A549 (cell line): ENCODE measurements at regions not wholly inside any gene's neighbourhood (a gene's known extent, or its start where the extent isn't known, plus 50 kb on each side); places are given as distances from the start of the nearest gene placed in this dataset.

Experiments used
- ATAC-seq, 2 experiments: fragments of 200-7000 bp in 1 of 2; fragments of >200 bp in 1 of 2; cut with Nextera tagmentation in 1 of 2; cut with Tn5 transposase in 1 of 2; 3 replicates each; pipeline versions ENCODE4 v1.8.0 to v1.9.1; 2018 to 2020; ENCODE audit warnings: mild to moderate bottlenecking in 1 of 2, moderate library complexity in 1 of 2
- CTCF ChIA-PET: fragments of 300-600 bp; sonication (Branson Sonifier 250); formaldehyde crosslinking; extraction: SDS; loops from one replicate; lab custom pipeline; 2021; ENCODE audit warnings: antibody characterized with exemption, inconsistent platforms; lab: Yijun Ruan, JAX
- POLR2A ChIA-PET: fragments of 350-600 bp; formaldehyde crosslinking; extraction: SDS; loops from one replicate; lab custom pipeline; 2021; ENCODE audit warnings: antibody characterized with exemption, inconsistent platforms; lab: Yijun Ruan, JAX
- DNase-seq, 2 experiments: peaks; one replicate each; pipeline versions ENCODE4 v3.0.0 to v3.0.0-alpha.2; 2011 to 2016; ENCODE audit warnings: low read depth in 1 of 2, low spot score in 1 of 2
- FAIRE-seq: peaks from 2 replicates; lab custom pipeline; 2011; peaks lifted over from hg19 to GRCh38; lab: Jason Lieb, UNC
- H3K27ac ChIP-seq, 2 experiments: fragments of >200 bp; sonication (Bioruptor Twin); formaldehyde crosslinking; 3 replicates each; pipeline ENCODE4 v1.5.1; 2016 to 2017
- H3K4me1 ChIP-seq: fragments of >200 bp; sonication (Bioruptor Twin); formaldehyde crosslinking; 3 replicates; pipeline ENCODE4 v1.6.1; 2016
- H3K4me2 ChIP-seq: fragments of >200 bp; sonication (Bioruptor Twin); formaldehyde crosslinking; 3 replicates; pipeline ENCODE4 v1.6.1; 2016
- H3K4me3 ChIP-seq: fragments of >200 bp; sonication (Bioruptor Twin); formaldehyde crosslinking; 3 replicates; pipeline ENCODE4 v1.5.1; 2016
- H3K9me3 ChIP-seq: fragments of >200 bp; sonication (Bioruptor Twin); formaldehyde crosslinking; 3 replicates; pipeline ENCODE4 v1.6.1; 2016
- CBX8 ChIP-seq: fragments of 200-600 bp; sonication (generic); IDR thresholded peaks from 2 replicates; pipeline ENCODE4 v1.6.1; 2016
- CEBPB ChIP-seq, 2 experiments: fragments of >200 bp in 1 of 2; sonication (Bioruptor Twin) in 1 of 2; formaldehyde crosslinking in 1 of 2; IDR thresholded peaks; 2 replicates each; pipeline ENCODE4 v1.6.1; 2012 to 2016
- EHMT2 ChIP-seq: fragments of 200-600 bp; sonication (generic); IDR thresholded peaks from 2 replicates; pipeline ENCODE4 v1.6.1; 2016; ENCODE audit warnings: antibody characterized with exemption, low read depth, mild to moderate bottlenecking, moderate library complexity
- FOSL2 ChIP-seq, 2 experiments: fragments of 450-650 bp in 1 of 2; fragments of >200 bp in 1 of 2; sonication (Bioruptor Twin) in 1 of 2; formaldehyde crosslinking; IDR thresholded peaks; 2 replicates each; pipeline versions ENCODE4 v1.5.0 to v1.6.1; 2016 to 2020; ENCODE audit warnings: mild to moderate bottlenecking in 1 of 2, moderate library complexity in 1 of 2
- FOXS1 ChIP-seq: fragments of 250-450 bp; sonication (Bioruptor Pico); IDR thresholded peaks from 2 replicates; pipeline ENCODE4 v1.5.0; 2020; ENCODE audit warnings: mild to moderate bottlenecking, moderate library complexity
- HOXB5 ChIP-seq: fragments of 250-450 bp; sonication (Bioruptor Pico); IDR thresholded peaks from 2 replicates; pipeline ENCODE4 v1.5.0; 2020; ENCODE audit warnings: mild to moderate bottlenecking, moderate library complexity
- MAZ ChIP-seq: fragments of 150-350 bp; IDR thresholded peaks from 2 replicates; pipeline ENCODE4 v1.6.1; 2014; ENCODE audit warnings: antibody characterized with exemption, low read depth, low read length, borderline replicate concordance
- MYC ChIP-seq: IDR thresholded peaks from 2 replicates; pipeline ENCODE4 v1.6.1; 2012; ENCODE audit warnings: mild to moderate bottlenecking, inconsistent platforms, low read length, improper control_type of control experiment, borderline replicate concordance
- NR3C1 ChIP-seq: fragments of >200 bp; sonication (Bioruptor Twin); formaldehyde crosslinking; IDR thresholded peaks from 3 replicates; pipeline ENCODE4 v1.6.1; 2017
- RAD21 ChIP-seq, 2 experiments: fragments of >200 bp in 1 of 2; sonication (Bioruptor Twin) in 1 of 2; formaldehyde crosslinking in 1 of 2; IDR thresholded peaks in 1 of 2; conservative IDR thresholded peaks in 1 of 2; 2 replicates in 1 of 2; 3 replicates in 1 of 2; pipeline ENCODE4 v1.6.1; 2012 to 2018; ENCODE audit warnings: inconsistent platforms in 1 of 2
- RARB ChIP-seq: fragments of 250-450 bp; sonication (Bioruptor Pico); IDR thresholded peaks from 2 replicates; pipeline ENCODE4 v1.8.0; 2021; ENCODE audit warnings: mild to moderate bottlenecking, moderate library complexity
- RNF2 ChIP-seq: fragments of 200-600 bp; sonication (generic); IDR thresholded peaks from 2 replicates; pipeline ENCODE4 v1.6.1; 2016; ENCODE audit warnings: low read depth, mild to moderate bottlenecking, antibody characterized with exemption, moderate library complexity, borderline replicate concordance
- SMC3 ChIP-seq: fragments of >200 bp; sonication (Bioruptor Twin); formaldehyde crosslinking; IDR thresholded peaks from 3 replicates; pipeline ENCODE4 v1.6.1; 2018; ENCODE audit warnings: inconsistent platforms
- SREBF2 ChIP-seq: fragments of 450-650 bp; IDR thresholded peaks from 2 replicates; pipeline ENCODE4 v1.6.1; 2014; ENCODE audit warnings: mild to moderate bottlenecking, moderate library complexity
- ZC3H11A ChIP-seq: fragments of 450-650 bp; IDR thresholded peaks from 2 replicates; pipeline ENCODE4 v1.6.1; 2014; ENCODE audit warnings: antibody characterized with exemption, mild to moderate bottlenecking
- ZFP36 ChIP-seq: fragments of 450-650 bp; IDR thresholded peaks from 2 replicates; pipeline ENCODE4 v1.6.1; 2014; ENCODE audit warnings: borderline replicate concordance; ENCODE audit not compliant: partially characterized antibody
- ZNF302 ChIP-seq: fragments of 250-450 bp; sonication (Bioruptor Pico); IDR thresholded peaks from 2 replicates; pipeline ENCODE4 v1.9.0; 2021; ENCODE audit warnings: inconsistent platforms, mild to moderate bottlenecking, moderate library complexity
- ZSCAN20 ChIP-seq: fragments of 250-450 bp; sonication (Bioruptor Pico); IDR thresholded peaks from 2 replicates; pipeline ENCODE4 v1.8.0; 2022; ENCODE audit warnings: mild to moderate bottlenecking, moderate library complexity
- WGBS: methylation state at CpG from one replicate; pipeline ENCODE4 v1.1.6; 2017; ENCODE audit errors: missing lambda C conversion rate; 5-methylcytosine and 5-hydroxymethylcytosine counted together
- TF ChIP-seq, protein P1 (sequence below): fragments of >200 bp; sonication (Bioruptor Twin); formaldehyde crosslinking; IDR thresholded peaks from 2 replicates; pipeline ENCODE4 v1.6.1; 2016
- TF ChIP-seq, protein P2 (sequence below): fragments of >200 bp; sonication (Bioruptor Twin); formaldehyde crosslinking; IDR thresholded peaks from 3 replicates; pipeline ENCODE4 v1.5.1; 2016

DNA sequence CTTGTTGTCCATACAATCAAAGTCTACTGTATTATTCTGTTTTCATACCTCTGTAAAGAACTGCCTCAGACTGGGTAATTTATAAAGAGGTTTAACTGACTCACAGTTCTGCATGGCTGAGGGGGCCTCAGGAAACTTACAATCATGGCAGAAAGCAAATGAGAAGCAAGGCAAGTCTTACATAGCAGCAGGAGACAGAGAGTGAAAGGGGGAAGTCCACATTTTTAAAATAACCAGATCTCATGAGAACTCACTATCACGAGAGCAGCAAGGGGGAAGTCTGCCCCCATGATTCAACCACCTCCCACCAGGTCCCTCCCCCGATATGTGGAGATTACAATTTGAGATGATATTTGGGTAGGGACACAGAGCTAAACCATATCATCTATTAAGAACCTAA lies 724.6 kb upstream of the CBLB start:
- POLR2A ChIA-PET, result no interaction called here
- WGBS, result 59% methylated on average over 2 of the region's 2 CpGs
- H3K4me1 ChIP-seq, result no peaks in the 10 kb centered on the region
- no peak overlapping the region for H3K4me2 ChIP-seq
- TF ChIP-seq NR3C1, result no peak
- no peak for TF ChIP-seq ZC3H11A
- no peak for TF ChIP-seq ZSCAN20 (CRISPR knock-in tag)
- TF ChIP-seq CEBPB (IDR thresholded peaks at IDR 0.05), result no peak
- TF ChIP-seq FOXS1 (CRISPR knock-in tag), result no peak
- no peak for TF ChIP-seq EHMT2
- no peak for TF ChIP-seq SMC3
- TF ChIP-seq MYC, result no peak
- TF ChIP-seq MAZ, result no peak
- no peak for TF ChIP-seq SREBF2
- no peak for TF ChIP-seq RNF2
- TF ChIP-seq ZNF302 (CRISPR knock-in tag), result no peak
- TF ChIP-seq HOXB5 (CRISPR knock-in tag), result no peak
- TF ChIP-seq, all 56 proteins: peak for 0
- peaks cover 7% of the 10 kb centered on the region; the same call in 2 of the 3 replicates for H3K9me3 ChIP-seq
- DNase-seq (no peak), ATAC-seq (no peak), FAIRE-seq (no peak)
- H3K27ac ChIP-seq, result no peak overlapping the region
- CTCF ChIA-PET, result no interaction called here
- no peak overlapping the region for H3K4me3 ChIP-seq

DNA sequence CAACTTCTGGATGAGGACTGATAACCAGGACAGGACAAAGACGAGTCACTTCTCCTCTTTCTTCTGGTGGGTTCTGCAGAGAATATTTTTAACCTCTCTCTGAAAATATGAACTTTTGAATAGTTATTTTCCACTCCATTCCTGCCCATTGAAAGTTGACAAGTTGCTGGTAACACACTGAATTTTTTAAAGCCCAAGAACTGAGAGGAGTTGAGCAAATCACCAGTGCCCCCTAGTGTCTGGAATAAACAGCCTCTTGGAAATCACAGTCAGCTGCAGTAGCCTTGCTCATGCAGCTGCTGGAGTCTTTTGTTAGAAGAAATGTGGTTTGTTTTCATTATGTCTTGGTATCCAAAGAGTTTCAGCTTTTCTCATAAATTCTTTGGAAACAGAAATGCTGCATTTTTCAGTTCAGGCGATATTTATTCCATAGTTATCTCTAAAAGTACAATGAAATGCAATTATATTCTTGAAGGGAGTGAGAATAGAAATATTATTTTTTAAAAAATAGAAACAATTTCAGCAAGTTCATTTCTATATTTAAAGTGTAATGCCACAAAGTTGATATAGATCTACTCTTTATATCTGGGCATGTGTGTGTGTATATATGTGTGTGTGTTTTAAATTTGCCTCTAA lies 741.0 kb upstream of the CBLB start:
- ATAC-seq (peak; percentile 82 to 89; a peak in 4 of 6 replicates), DNase-seq (peak; percentile 12 to 76), FAIRE-seq (peak; percentile 43)
- Histone ChIP-seq H3K4me2 (peak overlapping the region; percentile 21; the same call in 2 of the 3 replicates), H3K4me3 (no peak overlapping the region), H3K27ac (peak overlapping the region; percentile 53 to 55; a peak in 5 of 6 replicates), H3K4me1 (peaks cover 13% of the 10 kb centered on the region; the same call in 2 of the 3 replicates), H3K9me3 (peaks cover 9% of the 10 kb centered on the region; the same call in 2 of the 3 replicates)
- 10% methylated on average over 2 of the region's 2 CpGs for WGBS
- CTCF ChIA-PET, result interaction anchor here (0.5 to 2.2 kb wide), 43 partner anchors 9 to 1134 kb away, joined by 3 to 11 read pairs (median 3); no protein-coding TSS in a partner anchor
- POLR2A ChIA-PET, result no interaction called here
- no peak for TF ChIP-seq CEBPB (IDR thresholded peaks at IDR 0.05)
- peak; percentile 94 to 96 for TF ChIP-seq RAD21 (conservative IDR thresholded peaks at IDR 0.05 in 1 of 2, IDR thresholded peaks at IDR 0.05 in 1 of 2)
- TF ChIP-seq, protein P1, sequence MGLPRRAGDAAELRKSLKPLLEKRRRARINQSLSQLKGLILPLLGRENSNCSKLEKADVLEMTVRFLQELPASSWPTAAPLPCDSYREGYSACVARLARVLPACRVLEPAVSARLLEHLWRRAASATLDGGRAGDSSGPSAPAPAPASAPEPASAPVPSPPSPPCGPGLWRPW, result no peak
- no peak for TF ChIP-seq CBX8
- TF ChIP-seq, protein P2, sequence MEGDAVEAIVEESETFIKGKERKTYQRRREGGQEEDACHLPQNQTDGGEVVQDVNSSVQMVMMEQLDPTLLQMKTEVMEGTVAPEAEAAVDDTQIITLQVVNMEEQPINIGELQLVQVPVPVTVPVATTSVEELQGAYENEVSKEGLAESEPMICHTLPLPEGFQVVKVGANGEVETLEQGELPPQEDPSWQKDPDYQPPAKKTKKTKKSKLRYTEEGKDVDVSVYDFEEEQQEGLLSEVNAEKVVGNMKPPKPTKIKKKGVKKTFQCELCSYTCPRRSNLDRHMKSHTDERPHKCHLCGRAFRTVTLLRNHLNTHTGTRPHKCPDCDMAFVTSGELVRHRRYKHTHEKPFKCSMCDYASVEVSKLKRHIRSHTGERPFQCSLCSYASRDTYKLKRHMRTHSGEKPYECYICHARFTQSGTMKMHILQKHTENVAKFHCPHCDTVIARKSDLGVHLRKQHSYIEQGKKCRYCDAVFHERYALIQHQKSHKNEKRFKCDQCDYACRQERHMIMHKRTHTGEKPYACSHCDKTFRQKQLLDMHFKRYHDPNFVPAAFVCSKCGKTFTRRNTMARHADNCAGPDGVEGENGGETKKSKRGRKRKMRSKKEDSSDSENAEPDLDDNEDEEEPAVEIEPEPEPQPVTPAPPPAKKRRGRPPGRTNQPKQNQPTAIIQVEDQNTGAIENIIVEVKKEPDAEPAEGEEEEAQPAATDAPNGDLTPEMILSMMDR, result peak; percentile 88
- TF ChIP-seq SMC3, result peak; percentile 93

DNA sequence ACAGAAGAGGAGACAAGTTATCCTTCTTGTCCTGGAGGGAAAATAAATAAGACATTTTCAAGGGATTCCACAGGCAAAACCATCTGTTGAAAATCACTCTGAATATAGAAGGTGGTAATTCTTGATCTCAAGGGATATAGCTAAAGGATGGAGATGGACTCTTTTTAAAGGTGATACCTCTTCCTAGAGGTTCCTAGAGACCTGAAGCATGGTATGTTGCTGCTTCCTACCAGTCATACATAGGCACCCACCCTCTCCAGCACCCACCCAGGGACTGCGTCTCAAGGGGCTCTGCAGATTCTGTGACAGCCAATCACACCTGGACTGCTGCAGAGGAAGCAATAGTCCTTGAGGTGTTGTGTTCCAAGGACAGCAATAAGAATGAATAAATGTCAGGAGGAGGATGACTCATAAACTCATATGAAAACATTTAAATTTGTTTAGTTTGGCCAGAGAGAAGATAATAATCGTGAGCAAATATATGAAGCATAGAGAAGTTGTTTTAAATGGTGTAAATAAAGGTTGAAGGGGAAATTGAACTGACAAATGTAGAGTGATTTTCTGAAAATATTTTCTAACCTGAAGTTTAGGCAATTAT lies 741.6 kb upstream of the CBLB start:
- 43% methylated on average over 2 of the region's 2 CpGs for WGBS
- CTCF ChIA-PET, result interaction anchor here (0.5 to 2.2 kb wide), 28 partner anchors 8 to 1134 kb away, joined by 3 to 11 read pairs (median 3); no protein-coding TSS in a partner anchor
- POLR2A ChIA-PET, result no interaction called here
- no peak for ATAC-seq
- Histone ChIP-seq H3K4me1 (peaks cover 13% of the 10 kb centered on the region; the same call in 2 of the 3 replicates), H3K4me2 (no peak overlapping the region), H3K4me3 (no peak overlapping the region), H3K27ac (0 out of 6 replicates have a peak overlapping the region, but pooled peaks of 1 of the 2 experiments have one; percentile 26), H3K9me3 (peaks cover 9% of the 10 kb centered on the region; the same call in 2 of the 3 replicates)
- no peak for DNase-seq
- FAIRE-seq, result no peak
- TF ChIP-seq FOSL2 (IDR thresholded peaks at IDR 0.05), result no peak
- peak; percentile 33; the same call in 1 of the 2 replicates for TF ChIP-seq FOSL2 (CRISPR knock-in tag; IDR thresholded peaks at IDR 0.05)
- TF ChIP-seq ZFP36, result no peak
- no peak for TF ChIP-seq RARB (CRISPR knock-in tag)
